ENCODE measurements at regions not wholly inside any gene's neighbourhood (a gene's known extent, or its start where the extent isn't known, plus 50 kb on each side); places are given as distances from the start of the nearest gene placed in this dataset.

- 75 to 76% methylated on average over 4 of the region's 4 CpGs for WGBS, 2 donors
- H3K36me3 ChIP-seq = no peaks in the 10 kb centered on the region
- ATAC-seq (no peak), DNase-seq (no peak)
- H3K27me3 ChIP-seq = no peaks in the 10 kb centered on the region
- H3K4me3 ChIP-seq = no peak overlapping the region
- peaks cover 0 to 5% (median 0%) of the 10 kb centered on the region in 9 donors for H3K4me1 ChIP-seq
- no peaks in the 10 kb centered on the region for H3K9me3 ChIP-seq
- no peak for TF ChIP-seq CTCF (IDR thresholded peaks at IDR 0.05)
- H3K27ac ChIP-seq = no peak overlapping the region
- intact Hi-C loops (cut with DNase I) = no loop called here
Measured at GRCh38 chr14:22097586-22098292, 424.1 kb upstream of the OR4E1 start.

- peak in 1 of 8 donors; percentile 74 for ATAC-seq
- peak overlapping the region in 2 of 10 donors; percentile 19 to 25 for H3K27ac ChIP-seq
- no peak for TF ChIP-seq CTCF (IDR thresholded peaks at IDR 0.05)
- no peaks in the 10 kb centered on the region for H3K27me3 ChIP-seq
- no peaks in the 10 kb centered on the region for H3K36me3 ChIP-seq
- no peak for DNase-seq
- no peak overlapping the region for H3K4me3 ChIP-seq
- intact Hi-C loops (cut with DNase I) = no loop called here
- WGBS, 2 donors = 56 to 64% methylated on average over 5 of the region's 5 CpGs
- no peaks in the 10 kb centered on the region for H3K9me3 ChIP-seq
- peaks cover 0 to 5% (median 0%) of the 10 kb centered on the region in 9 donors for H3K4me1 ChIP-seq
Measured at GRCh38 chr14:22097072-22097471, 423.5 kb upstream of the OR4E1 start.

GRCh38 chr14:22096514-22096895, 422.9 kb upstream of the OR4E1 start:
- intact Hi-C loops (cut with DNase I) = no loop called here
- no peaks in the 10 kb centered on the region for H3K36me3 ChIP-seq
- no peak for TF ChIP-seq CTCF (IDR thresholded peaks at IDR 0.05)
- DNase-seq (no peak), ATAC-seq (no peak)
- H3K4me3 ChIP-seq = no peak overlapping the region
- H3K27me3 ChIP-seq = no peaks in the 10 kb centered on the region
- H3K4me1 ChIP-seq = peaks cover 0 to 5% (median 0%) of the 10 kb centered on the region in 9 donors
- peak overlapping the region in 3 of 10 donors; percentile 19 to 44 (median 25) for H3K27ac ChIP-seq
- no peaks in the 10 kb centered on the region for H3K9me3 ChIP-seq
- WGBS, 2 donors = 78 to 81% methylated on average over 4 of the region's 4 CpGs

- Histone ChIP-seq H3K4me1 (peaks cover 0 to 5% (median 0%) of the 10 kb centered on the region in 9 donors), H3K27me3 (no peaks in the 10 kb centered on the region), H3K36me3 (no peaks in the 10 kb centered on the region), H3K4me3 (no peak overlapping the region), H3K27ac (peak overlapping the region in 3 of 10 donors; percentile 19 to 44 (median 25)), H3K9me3 (no peaks in the 10 kb centered on the region)
- WGBS, 2 donors = 64 to 72% methylated on average over 4 of the region's 4 CpGs
- DNase-seq (no peak), ATAC-seq (peak in 4 of 8 donors; percentile 32 to 56 (median 41))
- no peak for TF ChIP-seq CTCF (IDR thresholded peaks at IDR 0.05)
- intact Hi-C loops (cut with DNase I) = no loop called here
Measured at GRCh38 chr14:22095860-22096513, 422.4 kb upstream of the OR4E1 start.
